Prostate gland (tissue), 2 donors: ENCODE measurements at regions not wholly inside any gene's neighbourhood (a gene's known extent, or its start where the extent isn't known, plus 50 kb on each side); places are given as distances from the start of the nearest gene placed in this dataset.

Source experiments
- CTCF ChIP-seq, 4 experiments: fragments of 200-600 bp in 2 of 4; fragments of 450-650 bp in 2 of 4; sonication (generic) in 2 of 4; IDR thresholded peaks; 1 replicate in 3 of 4; 2 replicates in 1 of 4; pipeline ENCODE4 v1.5.1; 2016 to 2019; ENCODE audit warnings: antibody characterized with exemption in 4 of 4, mild to moderate bottlenecking in 2 of 4, moderate library complexity in 2 of 4
- POLR2A ChIP-seq: fragments of 450-650 bp; IDR thresholded peaks from one replicate; pipeline ENCODE4 v1.6.1; 2016; ENCODE audit warnings: antibody characterized with exemption, mild to moderate bottlenecking
- POLR2AphosphoS5 ChIP-seq: sonication (generic); formaldehyde crosslinking; IDR thresholded peaks from one replicate; pipeline ENCODE4 v1.6.1; 2017; ENCODE audit warnings: antibody characterized with exemption

GRCh38 chrX:137233478-137233877 is 199.7 kb upstream of the GPR101 start:
- no peak for TF ChIP-seq CTCF (IDR thresholded peaks at IDR 0.05)
- TF ChIP-seq POLR2A = no peak
- TF ChIP-seq POLR2AphosphoS5 = no peak
